ENCODE measurements at regions not wholly inside any gene's neighbourhood (a gene's known extent, or its start where the extent isn't known, plus 50 kb on each side); places are given as distances from the start of the nearest gene placed in this dataset.

DNA sequence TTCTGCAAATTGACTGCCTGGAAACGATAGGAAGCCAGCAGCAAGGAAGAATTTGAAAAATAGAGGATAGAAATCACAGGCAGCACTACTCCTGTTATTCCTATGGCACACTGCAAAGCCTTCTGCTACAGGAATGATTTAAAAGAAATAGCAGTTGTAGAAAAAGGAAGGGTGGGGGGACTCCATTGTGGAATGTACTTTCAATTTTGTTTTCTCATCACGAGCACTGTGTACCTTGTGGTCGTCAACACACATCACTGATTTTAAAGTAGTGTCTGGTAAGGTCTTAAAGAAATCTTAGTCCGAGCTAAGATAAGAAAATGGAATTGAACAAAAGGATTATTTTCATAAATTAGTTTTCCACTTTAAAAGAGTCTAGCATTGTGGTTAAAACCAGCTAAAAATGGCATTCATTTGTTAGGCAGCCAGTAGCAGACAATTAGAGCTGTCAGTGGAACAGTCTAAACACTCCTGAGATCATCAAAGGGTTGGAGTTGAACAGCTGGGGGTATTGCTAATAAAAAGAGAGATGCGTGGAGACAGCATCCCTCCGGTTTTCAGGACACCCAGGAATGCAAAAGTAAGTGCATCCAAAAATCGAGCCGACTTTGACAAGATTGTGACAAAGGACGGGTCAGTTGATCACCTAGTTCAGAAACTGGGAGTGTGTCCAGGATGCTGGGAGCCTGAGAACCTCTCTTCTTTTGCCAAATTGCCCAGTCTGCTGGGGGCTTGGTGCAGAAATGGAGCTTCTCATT is 97.8 kb upstream of the WWC1 start:
- no peak for TF ChIP-seq CTCF (IDR thresholded peaks at IDR 0.05)
- TF ChIP-seq POLR2A (IDR thresholded peaks at IDR 0.05) = no peak
